CD4-positive, alpha-beta T cell treated with Interleukin-17A for 1 hour (primary cell): ENCODE measurements at regions not wholly inside any gene's neighbourhood (a gene's known extent, or its start where the extent isn't known, plus 50 kb on each side); places are given as distances from the start of the nearest gene placed in this dataset.
A peak's percentile ranks its signal among the peaks of the same experiment; 100 is the strongest.
"Not testable (repeated sequence)": the region's sequence is repeated elsewhere in the genome, so short reads cannot be mapped to it uniquely, and the experiment has no call there.

Source experiments
- DNase-seq: peaks from one replicate; pipeline ENCODE4 v3.0.0-alpha.2; 2020

DNA sequence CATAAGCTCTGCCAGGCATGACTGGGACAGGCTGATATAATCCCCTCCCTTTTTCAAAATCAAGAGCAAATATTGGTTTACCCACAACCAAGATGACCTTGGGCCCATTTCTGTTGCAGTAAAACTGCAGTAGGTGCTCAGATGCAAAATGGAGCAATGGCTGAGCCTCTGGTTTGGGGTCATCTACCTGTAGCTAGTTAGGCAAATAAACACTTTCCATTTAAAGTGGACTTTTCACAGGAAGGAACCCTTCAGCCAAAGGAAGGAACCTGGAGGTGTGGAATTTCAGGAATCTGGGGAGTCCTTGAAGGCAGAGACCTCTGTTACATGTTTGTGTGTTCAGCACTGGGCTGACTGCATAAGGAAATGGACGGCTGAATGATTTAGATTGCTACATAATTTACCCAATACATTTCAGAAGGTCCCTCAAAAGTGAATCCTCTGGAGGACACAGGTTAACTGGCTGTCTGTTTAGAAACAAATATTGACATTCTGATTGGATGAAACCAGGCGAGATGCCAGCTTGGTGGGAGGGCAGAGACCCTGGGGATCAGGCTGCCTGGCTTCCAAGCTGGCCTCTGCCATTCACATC, 170.1 kb upstream of the ZNF618 start:
- DNase-seq: no peak

GRCh38 chr9:113707953-113708695, 168.0 kb upstream of the ZNF618 start:
- DNase-seq: no peak

DNA sequence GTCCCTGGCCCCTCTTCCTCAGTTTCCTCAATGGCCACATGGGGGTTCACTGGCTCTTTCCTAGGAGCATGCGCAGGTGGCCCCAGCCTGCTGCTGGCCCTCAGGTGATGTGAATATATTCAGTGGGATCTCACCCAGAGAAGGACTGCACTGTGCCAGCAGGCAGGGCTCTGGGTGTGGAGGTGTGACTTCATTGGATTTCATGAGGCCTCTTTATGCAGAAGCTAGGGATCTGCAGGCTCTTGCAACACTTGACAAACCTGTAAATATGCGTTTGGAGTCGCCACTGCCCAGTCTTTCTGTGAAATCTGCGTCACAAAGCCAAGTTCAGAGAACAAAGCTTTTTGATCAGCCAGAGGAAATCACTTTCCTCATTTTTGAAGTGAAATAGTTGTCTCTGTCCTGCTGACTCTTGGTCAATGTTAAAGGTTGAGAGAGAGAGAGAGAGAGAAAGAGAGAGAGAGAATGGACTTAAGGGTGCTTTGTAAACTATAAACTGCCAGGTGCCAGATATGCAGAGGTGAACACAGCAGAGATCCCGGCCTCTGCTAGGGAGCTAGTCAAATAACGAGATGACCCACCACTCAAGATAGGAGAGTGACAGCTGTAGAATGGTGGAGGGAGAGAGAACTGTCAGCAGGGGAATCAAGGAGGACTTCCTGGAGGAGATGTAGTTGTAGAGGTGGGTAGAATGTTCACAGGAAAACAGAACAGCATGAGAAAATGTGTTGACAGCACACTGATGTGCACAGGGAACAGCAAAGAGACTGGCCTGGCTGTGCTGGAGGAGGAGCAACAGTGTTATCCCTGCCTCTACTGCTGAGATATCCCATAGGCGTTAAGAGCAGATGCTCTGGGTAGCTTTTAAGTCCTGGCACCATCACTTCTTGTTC, 167.0 kb upstream of the ZNF618 start:
- DNase-seq: no peak

DNA sequence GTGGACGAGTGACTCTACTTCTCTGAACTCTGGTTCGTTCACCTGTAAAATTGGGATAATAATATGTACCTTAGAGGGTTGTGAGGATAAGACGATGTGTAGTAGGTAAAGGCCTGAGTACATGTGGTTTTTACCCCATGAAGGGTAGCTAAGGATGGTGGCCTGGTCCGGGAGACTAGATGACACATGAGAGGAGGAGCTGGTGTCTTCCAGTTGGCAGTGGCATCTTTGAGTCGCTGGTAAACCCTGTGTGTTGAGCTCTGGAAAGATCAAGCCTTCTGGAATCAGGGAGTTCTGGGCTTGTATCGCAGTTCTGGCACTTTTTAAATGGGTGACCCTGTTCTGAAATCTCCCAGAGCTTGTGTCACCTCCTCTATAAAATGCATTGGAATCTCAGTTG, 166.4 kb upstream of the ZNF618 start:
- no peak for DNase-seq

DNA sequence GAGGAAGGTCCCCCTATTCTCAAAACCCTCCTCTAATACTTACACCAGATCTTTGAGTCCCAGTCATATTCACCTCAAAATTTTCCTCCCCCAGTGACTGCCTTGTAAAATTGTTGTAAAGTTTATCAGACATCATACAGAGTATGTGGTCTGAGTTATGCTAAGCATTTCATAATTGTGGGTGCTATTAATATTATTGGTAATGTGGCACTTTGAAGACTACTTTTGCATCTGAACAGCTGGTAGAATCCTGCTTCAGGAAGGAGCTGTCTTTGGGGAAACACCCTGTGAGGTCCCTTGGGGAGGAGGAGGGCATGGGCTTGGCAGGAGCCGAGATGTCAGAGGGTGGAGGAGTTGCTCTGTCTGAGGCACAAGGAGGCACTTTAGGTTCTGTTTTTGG, 164.9 kb upstream of the ZNF618 start:
- no peak for DNase-seq

DNA sequence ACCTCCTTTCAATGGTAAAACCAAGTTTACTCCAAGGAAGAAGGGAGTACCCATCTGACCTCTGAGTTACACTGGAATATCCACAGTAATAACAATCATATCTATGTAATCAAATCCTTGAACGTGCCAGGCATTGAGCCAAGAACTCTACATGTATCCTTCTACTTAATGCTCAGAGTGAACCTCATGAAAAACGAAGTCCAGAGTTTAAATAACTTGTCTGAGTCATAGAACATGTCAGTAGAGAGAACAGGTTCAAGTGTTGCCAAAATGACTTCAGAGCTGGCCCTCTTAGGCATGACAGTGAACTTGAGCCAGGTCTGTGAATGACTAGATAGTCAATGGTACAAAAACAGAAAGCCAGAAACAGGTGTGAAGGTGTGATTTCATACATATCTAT, 164.1 kb upstream of the ZNF618 start:
- DNase-seq: no peak

DNA sequence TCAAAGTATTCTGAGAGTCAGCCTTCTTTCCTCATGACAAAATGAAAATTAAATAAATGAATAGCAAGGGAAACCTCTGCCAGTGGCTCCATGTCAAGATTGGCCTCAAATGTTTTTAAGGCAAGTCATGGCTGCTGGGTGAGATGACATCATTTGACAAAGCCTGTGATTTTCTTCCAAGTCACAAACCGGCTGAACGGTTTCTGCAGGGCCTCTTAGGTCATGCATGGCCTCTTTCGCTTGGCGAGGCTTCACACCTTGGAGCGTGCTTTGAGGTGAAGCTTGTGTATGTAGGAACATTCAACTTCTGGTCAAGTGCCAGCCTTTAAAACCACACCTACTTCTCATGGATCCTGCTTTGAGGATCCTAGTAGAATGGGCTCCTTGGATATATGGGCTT, 161.0 kb upstream of the ZNF618 start:
- no peak for DNase-seq

- no peak for DNase-seq
Observed at GRCh38 chr9:113719919-113720318, 156.2 kb upstream of the ZNF618 start.

- no peak for DNase-seq
Observed at GRCh38 chr9:113720495-113720894, 155.6 kb upstream of the ZNF618 start.

DNA sequence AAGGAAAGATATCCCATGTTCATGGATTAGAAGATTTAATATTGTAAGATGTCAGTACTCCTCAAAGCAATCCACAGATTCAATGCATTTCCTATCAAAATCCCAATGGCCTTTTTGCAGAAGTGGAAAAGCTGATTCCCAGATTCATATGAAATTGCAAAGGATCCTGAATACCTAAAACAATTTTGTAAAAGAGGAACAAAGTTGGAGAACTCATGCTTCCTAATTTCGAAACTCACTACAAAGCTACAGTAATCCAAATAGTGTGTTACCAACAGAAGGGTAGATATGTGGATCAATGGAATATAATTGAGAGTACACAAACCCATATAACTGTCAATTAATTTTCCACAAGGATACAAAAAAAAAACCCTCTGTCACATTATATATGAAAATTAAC, 154.3 kb upstream of the ZNF618 start:
- no peak for DNase-seq

DNA sequence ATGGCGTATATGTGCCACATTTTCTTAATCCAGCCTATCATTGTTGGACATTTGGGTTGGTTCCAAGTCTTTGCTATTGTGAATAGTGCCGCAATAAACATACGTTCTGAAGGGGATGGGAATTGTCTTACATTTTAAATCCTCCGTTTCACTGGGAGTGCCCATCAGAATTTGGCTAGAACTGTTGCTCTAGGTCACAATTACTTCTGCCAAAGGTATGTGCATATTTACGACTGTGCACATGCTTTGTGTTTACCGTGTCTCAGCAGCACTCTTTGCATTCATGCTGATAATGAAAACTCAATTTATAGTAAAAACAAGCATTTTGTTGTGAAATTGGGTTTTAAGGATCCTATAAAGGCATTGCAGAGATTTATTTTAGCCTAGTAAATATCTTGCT, 151.9 kb upstream of the ZNF618 start:
- no peak for DNase-seq

DNA sequence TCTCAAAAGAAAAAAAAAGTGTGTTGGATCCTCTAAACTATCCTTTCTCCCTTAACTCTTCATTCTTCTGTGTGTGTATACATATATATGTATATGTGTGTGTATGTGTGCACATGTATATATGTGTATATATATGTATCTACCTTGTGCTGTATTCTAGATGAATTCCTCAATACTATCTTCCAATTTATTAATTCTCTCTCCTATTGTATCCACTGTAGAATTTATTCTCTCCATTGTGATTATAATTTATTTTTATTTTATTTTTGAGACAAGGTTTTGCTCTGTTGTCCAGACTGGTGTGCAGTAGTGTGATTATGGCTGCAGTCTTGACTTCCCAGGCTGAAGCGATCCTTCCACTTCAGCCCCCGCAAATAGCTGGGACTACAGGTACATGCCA, 147.1 kb upstream of the ZNF618 start:
- no peak for DNase-seq

DNA sequence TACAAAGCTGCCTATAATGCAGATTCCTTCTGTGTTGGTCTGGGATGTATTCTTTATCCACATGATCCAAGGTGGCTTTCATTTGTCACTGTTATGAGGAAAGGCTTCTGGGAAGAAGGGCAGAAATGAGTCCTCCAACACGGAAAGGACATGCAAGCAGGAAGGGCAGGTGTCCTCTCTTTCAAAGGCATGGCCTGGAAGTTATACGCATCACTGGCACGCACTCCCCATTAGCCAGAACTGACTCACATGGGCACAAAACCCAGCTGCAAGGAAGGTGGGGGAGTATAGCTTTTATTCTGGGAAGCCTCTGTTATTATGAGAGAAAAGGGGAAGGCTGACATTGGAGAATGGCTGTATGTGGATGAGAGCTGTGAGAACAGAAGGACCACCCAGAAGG, 141.3 kb upstream of the ZNF618 start:
- DNase-seq: no peak

DNA sequence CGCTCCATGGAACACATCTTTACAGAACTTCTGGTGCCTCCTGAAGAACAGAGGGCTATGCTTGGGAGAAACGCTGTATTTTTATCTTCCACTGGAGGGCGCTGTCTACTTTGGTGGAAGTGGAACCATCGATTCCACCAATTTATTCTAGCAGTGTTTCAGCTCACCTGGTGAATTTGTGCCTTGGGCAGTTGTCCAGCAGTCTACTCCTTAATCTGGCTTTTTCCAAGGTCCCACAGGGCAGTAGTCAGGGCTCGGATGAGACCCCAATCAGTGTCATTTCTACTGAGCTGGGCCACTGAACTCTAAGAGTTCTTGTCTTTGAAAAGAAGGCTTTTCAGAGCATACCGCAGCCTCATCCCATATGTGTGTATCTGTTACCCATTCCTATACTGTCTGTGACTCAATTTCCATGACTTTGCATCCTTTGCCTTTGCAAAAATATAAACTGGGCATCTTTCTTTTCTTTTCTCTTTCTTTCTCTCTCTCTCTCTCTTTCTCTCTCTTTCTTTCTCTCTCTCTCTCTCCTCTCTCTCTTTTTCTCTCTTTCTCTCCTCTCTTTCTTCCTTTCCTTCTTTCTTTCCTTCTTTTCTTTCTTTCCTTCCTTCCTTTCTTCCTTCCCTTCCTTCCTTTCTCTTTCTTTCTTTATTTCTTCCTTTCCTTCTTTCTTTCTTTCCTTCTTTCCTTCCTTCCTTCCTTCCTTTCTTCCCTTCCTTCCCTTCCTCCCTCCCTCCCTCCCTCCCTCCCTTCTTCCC, 138.4 kb upstream of the ZNF618 start:
- DNase-seq: peak; percentile 15

DNA sequence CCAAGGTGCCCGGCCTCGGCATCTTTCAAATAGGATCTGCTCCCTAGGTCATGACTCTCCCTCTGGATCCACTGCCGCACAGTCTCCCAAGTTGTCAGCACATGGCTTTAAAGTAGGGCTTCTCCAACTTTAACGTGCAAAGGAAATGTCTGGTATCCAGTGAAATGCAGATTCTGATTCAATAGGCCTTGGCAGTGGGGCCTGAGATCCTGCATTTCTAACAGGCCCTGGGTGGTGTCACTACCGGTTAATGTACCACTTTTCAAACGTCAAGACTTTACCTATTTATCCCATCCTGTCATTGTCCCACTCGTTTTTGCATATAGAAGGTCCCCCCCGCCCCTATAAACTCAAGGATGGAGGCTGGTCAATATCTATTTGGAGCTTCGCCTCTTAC, 137.6 kb upstream of the ZNF618 start:
- DNase-seq: no peak

- peak; percentile 1 for DNase-seq
Observed at GRCh38 chr9:113738893-113739604, 137.1 kb upstream of the ZNF618 start.

- not testable (repeated sequence) for DNase-seq
Observed at GRCh38 chr9:113739605-113740507, 136.3 kb upstream of the ZNF618 start.

DNA sequence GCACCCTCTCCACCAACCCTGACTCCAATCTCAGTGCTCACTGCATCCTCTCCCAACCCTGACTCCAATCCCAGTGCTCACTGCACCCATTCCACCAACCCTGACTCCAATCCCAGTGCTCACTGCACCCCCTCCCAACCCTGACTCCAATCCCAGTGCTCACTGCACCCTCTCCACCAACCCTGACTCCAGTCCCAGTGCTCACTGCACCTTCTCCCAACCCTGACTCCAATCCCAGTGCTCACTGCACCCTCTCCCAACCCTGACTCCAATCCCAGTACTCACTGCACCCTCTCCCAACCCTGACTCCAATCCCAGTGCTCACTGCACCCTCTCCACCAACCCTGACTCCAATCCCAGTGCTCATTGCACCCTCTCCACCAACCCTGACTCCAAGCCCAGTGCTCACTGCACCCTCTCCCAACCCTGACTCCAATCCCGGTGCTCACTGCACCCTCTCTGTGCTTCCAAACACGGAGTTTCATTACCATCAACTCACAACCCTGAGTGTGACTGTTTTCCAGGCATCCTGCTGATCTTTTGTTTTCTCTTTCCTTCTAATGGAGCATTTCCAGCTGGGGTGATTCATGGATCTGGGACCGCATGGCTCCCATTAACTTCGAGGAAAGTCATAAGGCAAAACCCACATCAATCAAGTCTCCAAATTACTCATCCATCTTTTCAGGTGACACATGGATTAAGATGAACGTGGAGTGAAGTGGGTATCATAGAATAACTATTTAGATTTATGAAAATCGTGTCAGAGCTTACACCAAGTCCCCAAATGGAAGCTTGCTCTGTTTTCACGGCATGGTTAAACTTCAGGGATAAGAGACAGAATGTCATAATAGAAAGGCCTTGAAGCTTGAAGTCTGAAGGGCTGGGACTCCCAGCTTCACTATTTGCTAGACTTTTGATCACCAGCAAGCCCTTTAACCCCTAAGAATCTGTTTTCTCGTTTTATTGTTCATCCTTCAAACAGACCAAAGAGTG, 135.3 kb upstream of the ZNF618 start:
- DNase-seq: not testable (repeated sequence)

- no peak for DNase-seq
Observed at GRCh38 chr9:113741886-113742854, 133.9 kb upstream of the ZNF618 start.
